AG09309 (cell line): ENCODE measurements at regions not wholly inside any gene's neighbourhood (a gene's known extent, or its start where the extent isn't known, plus 50 kb on each side); places are given as distances from the start of the nearest gene placed in this dataset.

Source experiments
- DNase-seq: peaks from one replicate; pipeline ENCODE4 v3.0.0-alpha.2; 2010; ENCODE audit warnings: low read depth
- H3K4me3 ChIP-seq: 2 replicates; pipeline ENCODE4 v1.5.1; 2011; ENCODE audit warnings: mild to moderate bottlenecking, low read depth, low read length, moderate library complexity; ENCODE audit not compliant: control insufficient read depth
- TF ChIP-seq, protein P1 (sequence below): IDR thresholded peaks from 2 replicates; pipeline ENCODE4 v1.5.1; 2011; ENCODE audit warnings: mild to moderate bottlenecking, low read depth, low read length, inconsistent platforms; ENCODE audit not compliant: insufficient read depth, control insufficient read depth; ENCODE audit errors: missing control alignments

DNA sequence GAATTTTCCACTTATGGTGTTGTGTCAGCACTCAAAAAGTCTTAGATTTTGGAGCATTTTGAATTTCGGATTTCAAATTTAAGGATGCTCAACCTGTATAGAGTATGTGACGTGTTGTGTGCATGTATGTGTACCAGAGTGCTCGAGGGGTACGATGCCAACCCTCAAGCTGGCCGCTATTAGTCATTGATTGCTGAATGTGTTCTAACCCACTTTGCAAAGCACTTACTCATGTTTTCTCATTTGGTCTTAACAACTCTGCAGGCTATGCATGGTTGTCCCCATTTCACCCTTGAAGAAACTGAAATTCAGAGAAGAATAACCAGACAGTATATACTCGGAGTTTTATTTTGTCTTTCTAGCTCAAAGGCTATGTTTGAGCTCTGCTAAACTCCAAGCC lies 196.4 kb upstream of the TENM4 start:
- H3K4me3 ChIP-seq = no peak overlapping the region
- TF ChIP-seq, protein P1, sequence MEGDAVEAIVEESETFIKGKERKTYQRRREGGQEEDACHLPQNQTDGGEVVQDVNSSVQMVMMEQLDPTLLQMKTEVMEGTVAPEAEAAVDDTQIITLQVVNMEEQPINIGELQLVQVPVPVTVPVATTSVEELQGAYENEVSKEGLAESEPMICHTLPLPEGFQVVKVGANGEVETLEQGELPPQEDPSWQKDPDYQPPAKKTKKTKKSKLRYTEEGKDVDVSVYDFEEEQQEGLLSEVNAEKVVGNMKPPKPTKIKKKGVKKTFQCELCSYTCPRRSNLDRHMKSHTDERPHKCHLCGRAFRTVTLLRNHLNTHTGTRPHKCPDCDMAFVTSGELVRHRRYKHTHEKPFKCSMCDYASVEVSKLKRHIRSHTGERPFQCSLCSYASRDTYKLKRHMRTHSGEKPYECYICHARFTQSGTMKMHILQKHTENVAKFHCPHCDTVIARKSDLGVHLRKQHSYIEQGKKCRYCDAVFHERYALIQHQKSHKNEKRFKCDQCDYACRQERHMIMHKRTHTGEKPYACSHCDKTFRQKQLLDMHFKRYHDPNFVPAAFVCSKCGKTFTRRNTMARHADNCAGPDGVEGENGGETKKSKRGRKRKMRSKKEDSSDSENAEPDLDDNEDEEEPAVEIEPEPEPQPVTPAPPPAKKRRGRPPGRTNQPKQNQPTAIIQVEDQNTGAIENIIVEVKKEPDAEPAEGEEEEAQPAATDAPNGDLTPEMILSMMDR = no peak
- DNase-seq = no peak

DNA sequence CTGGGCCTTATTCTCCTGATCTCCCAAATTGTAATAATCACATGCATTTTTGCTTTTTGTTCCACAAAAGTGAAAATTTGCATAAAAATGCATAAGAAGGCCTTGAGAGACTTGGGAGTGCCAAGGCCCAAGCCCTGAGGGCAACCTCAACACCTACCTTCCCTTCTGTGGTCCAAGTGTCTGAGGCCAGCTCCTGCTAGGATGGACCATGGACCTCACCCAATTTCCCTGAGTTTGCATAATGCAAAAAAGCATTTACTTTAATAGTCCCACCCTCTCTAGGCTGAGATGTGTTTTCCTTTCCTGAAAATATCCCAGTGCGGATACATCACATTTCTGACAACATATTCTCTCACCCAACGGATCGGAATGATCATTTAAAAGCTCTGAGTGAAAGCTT lies 194.1 kb upstream of the TENM4 start:
- no peak for DNase-seq
- H3K4me3 ChIP-seq = no peak overlapping the region
- TF ChIP-seq, protein P1 = no peak

DNA sequence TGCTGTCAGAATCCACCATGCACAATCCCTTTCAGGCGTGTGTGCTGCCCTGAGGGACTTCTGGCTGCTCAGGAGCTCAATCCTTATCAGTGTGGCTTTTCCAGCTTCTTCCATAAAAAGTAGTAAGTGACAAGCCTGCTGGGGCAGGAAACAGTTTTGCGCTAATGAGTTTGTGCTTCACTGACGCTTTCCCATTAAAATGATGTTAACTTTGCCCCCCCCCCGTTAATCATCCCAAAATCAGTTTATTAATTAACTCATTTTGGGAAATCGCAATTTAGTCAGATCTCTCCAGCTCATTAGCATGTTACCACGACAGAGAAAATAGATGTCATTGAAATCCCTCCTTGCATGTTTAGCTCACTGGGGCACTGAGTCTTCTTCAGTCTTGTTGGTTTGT lies 186.5 kb upstream of the TENM4 start:
- no peak for DNase-seq
- TF ChIP-seq, protein P1 = no peak
- no peak overlapping the region for H3K4me3 ChIP-seq

DNA sequence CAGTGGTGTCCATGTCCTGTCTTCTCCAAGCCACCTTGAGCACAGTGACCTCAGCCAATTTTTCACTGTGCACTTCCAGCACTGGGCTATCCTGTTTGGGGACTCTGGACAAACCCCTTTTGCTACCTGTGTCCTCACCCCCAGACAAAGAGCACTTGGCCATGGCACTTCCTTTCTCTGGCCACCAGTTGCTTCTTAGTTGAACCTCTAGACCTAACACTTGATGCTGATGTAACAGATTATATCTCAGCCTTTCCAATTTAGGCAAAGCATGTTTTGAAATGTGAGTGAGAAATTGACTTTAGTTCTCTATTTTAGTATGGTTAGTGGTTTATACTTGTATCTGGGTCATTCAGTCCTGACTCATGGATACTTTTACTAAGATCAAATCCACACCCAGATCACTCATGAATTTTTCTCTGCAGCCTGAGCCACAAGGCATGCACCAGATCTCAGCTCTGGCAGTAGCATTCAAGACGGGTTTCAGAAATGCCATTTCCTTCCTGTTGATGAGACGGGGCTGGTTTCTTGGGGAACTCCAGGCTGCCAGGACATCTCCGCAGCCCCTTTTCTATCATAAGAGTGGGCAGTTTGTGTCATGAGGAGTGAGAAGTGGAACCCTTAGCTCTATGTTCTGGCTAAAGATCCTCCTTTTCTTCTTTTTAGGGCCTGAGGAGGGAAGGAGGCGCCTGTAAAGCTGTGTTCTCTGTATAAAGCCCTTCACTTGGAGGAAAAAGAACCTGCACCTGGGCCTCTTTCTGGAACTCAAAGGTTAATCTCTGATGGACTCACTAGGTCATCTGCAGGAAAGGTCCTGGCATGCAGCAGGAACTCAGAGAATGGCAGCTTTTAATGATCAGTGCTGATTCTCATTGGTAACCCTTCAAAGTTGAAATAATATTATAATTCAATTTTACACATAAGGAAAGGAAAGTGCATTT lies 185.6 kb upstream of the TENM4 start:
- peak; percentile 0 for DNase-seq
- no peak overlapping the region for H3K4me3 ChIP-seq
- TF ChIP-seq, protein P1 = no peak

DNA sequence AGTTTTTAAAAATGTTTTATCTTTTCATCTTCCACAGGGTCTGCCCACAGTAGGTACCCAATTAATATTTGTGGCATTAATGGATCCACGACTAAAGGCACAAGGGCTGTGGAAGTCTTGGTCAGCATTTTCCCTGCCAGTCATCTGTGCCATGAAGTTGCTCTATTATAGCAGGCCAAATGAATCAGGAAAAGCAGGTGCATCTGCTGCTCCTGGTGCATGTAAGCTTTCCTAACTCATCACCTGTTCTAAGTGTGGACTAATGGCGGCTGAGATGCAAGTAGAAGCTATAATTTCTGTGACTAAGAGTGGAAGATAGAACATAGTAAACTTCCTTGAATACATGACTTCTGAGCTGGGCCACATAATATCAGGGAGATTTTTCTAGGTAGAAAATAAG lies 182.5 kb upstream of the TENM4 start:
- no peak overlapping the region for H3K4me3 ChIP-seq
- DNase-seq = no peak
- TF ChIP-seq, protein P1 = no peak

DNA sequence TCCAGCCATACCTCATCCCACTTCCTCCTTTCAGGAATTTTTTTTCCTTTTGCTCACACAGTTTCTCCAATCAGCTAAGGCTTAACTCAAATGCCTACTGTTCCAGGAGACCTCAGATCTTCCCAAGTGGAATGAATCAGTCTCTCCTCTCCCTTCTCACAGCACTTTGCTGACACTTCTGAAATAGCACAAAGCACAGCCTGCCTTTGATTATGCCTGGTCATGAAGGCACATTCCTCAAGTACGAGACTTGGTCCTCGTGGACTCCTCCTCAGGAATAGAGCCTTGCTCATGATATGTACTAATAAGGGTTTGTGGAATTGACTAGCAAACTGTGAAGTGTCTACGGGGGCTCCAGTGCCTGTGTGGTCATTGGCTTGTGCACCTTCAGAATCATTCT lies 176.7 kb upstream of the TENM4 start:
- no peak overlapping the region for H3K4me3 ChIP-seq
- no peak for DNase-seq
- TF ChIP-seq, protein P1 = no peak

DNA sequence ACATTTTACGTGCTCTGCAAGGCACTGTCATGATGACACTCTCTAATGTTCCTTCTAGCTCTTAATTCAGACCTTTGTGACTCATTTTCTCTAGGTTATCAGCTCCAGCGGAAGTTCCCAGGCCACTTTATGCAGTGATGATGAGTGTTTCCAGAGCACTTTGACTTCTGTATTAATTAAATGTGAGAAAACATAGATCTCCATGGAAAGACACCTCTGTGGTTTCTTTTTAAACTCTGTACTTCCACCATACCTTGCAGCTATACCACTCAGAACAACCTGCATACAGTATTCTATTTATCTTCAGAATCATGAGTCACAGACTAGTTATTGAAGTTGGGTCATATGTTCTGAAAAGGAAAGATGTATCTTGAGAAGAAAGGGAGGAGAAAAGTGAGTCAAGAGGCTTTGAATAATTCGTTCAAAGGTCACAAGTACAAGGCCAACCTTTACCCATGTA lies 175.6 kb upstream of the TENM4 start:
- TF ChIP-seq, protein P1 = no peak
- no peak overlapping the region for H3K4me3 ChIP-seq
- no peak for DNase-seq
